Trophoblast cell (in vitro differentiated cells and primary cell): ENCODE measurements at regions not wholly inside any gene's neighbourhood (a gene's known extent, or its start where the extent isn't known, plus 50 kb on each side); places are given as distances from the start of the nearest gene placed in this dataset.
A peak's percentile ranks its signal among the peaks of the same experiment; 100 is the strongest.

Experiments
- DNase-seq, 2 donors: peaks; one replicate each; pipeline ENCODE4 v3.0.0-alpha.2; 2016
- H2AFZ ChIP-seq: 2 replicates; pipeline ENCODE4 v1.6.1; 2013; ENCODE audit warnings: low read length, moderate library complexity, mild to moderate bottlenecking; ENCODE audit not compliant: insufficient read depth, poor library complexity
- H2AK5ac ChIP-seq: 2 replicates; pipeline ENCODE4 v1.6.1; 2013; ENCODE audit warnings: mild to moderate bottlenecking, low read length
- H2BK120ac ChIP-seq: 2 replicates; pipeline ENCODE4 v1.6.1; 2013; ENCODE audit warnings: low read length, mild to moderate bottlenecking, moderate library complexity; ENCODE audit not compliant: insufficient read depth, poor library complexity
- H2BK12ac ChIP-seq: 2 replicates; pipeline ENCODE4 v1.6.1; 2013; ENCODE audit warnings: mild to moderate bottlenecking, low read length, moderate library complexity
- H2BK5ac ChIP-seq: 2 replicates; pipeline ENCODE4 v1.6.1; 2013; ENCODE audit warnings: low read length, low read depth, moderate library complexity, mild to moderate bottlenecking; ENCODE audit not compliant: poor library complexity
- H3K14ac ChIP-seq: 2 replicates; pipeline ENCODE4 v1.6.1; 2013; ENCODE audit warnings: mild to moderate bottlenecking, low read length
- H3K18ac ChIP-seq: 2 replicates; pipeline ENCODE4 v1.6.1; 2013; ENCODE audit warnings: mild to moderate bottlenecking, low read length
- H3K23ac ChIP-seq: 2 replicates; pipeline ENCODE4 v1.6.1; 2013; ENCODE audit warnings: low read length
- H3K27ac ChIP-seq: 2 replicates; pipeline ENCODE4 v1.5.1; 2013; ENCODE audit warnings: low read depth, mild to moderate bottlenecking, inconsistent platforms, low read length, moderate library complexity
- H3K27me3 ChIP-seq: 2 replicates; pipeline ENCODE4 v1.6.1; 2013; ENCODE audit warnings: inconsistent platforms, mild to moderate bottlenecking, low read length, moderate library complexity; ENCODE audit not compliant: insufficient read depth
- H3K36me3 ChIP-seq, 2 experiments: 1 replicate in 1 of 2; 2 replicates in 1 of 2; pipeline ENCODE4 v1.6.1; 2013; ENCODE audit warnings: low read length in 2 of 2, mild to moderate bottlenecking in 2 of 2, moderate library complexity in 1 of 2; ENCODE audit not compliant: insufficient read depth in 2 of 2, control insufficient read depth in 1 of 2
- H3K4ac ChIP-seq: 2 replicates; pipeline ENCODE4 v1.6.1; 2013; ENCODE audit warnings: low read depth, mild to moderate bottlenecking, low read length, moderate library complexity
- H3K4me1 ChIP-seq, 2 experiments: 1 replicate in 1 of 2; 2 replicates in 1 of 2; pipeline ENCODE4 v1.6.1; 2013; ENCODE audit warnings: low read length in 2 of 2, mild to moderate bottlenecking in 2 of 2, moderate library complexity in 1 of 2; ENCODE audit not compliant: insufficient read depth in 2 of 2, control insufficient read depth in 1 of 2
- H3K4me2 ChIP-seq: 2 replicates; pipeline ENCODE4 v1.6.1; 2013; ENCODE audit warnings: inconsistent platforms, mild to moderate bottlenecking, low read length, moderate library complexity
- H3K4me3 ChIP-seq: 2 replicates; pipeline ENCODE4 v1.5.1; 2013; ENCODE audit warnings: mild to moderate bottlenecking, low read depth, low read length, inconsistent platforms
- H3K79me1 ChIP-seq: one replicate; pipeline ENCODE4 v1.6.1; 2013; ENCODE audit warnings: low read length
- H3K79me2 ChIP-seq: 2 replicates; pipeline ENCODE4 v1.6.1; 2013; ENCODE audit warnings: low read length, mild to moderate bottlenecking; ENCODE audit not compliant: control insufficient read depth, insufficient read depth, poor library complexity
- H3K9ac ChIP-seq: 2 replicates; pipeline ENCODE4 v1.6.1; 2013; ENCODE audit warnings: mild to moderate bottlenecking, low read length
- H3K9me3 ChIP-seq: 2 replicates; pipeline ENCODE4 v1.6.1; 2013; ENCODE audit warnings: low read depth, mild to moderate bottlenecking, control low read depth, inconsistent platforms, low read length; ENCODE audit not compliant: insufficient read depth
- H4K12ac ChIP-seq: 2 replicates; pipeline ENCODE4 v1.6.1; 2013; ENCODE audit warnings: low read depth, mild to moderate bottlenecking, low read length, moderate library complexity
- H4K8ac ChIP-seq: 2 replicates; pipeline ENCODE4 v1.6.1; 2013; ENCODE audit warnings: low read depth, mild to moderate bottlenecking, low read length, moderate library complexity
- H4K91ac ChIP-seq: one replicate; pipeline ENCODE4 v1.6.1; 2013; ENCODE audit warnings: low read depth, mild to moderate bottlenecking, low read length, moderate library complexity
- WGBS: extraction: QIAGEN DNeasy Blood & Tissue Kit; methylation state at CpG from one replicate; pipeline ENCODE4 v1.1.7; 2013; ENCODE audit warnings: missing lambda C conversion rate; ENCODE audit not compliant: insufficient read length, insufficient coverage; ENCODE audit errors: extremely low coverage; 5-methylcytosine and 5-hydroxymethylcytosine counted together

- Histone ChIP-seq H4K12ac (no peak overlapping the region), H3K79me1 (no peaks in the 10 kb centered on the region), H3K27ac (no peak overlapping the region), H2BK12ac (no peak overlapping the region), H3K9me3 (no peaks in the 10 kb centered on the region), H2AFZ (no peak overlapping the region), H3K4me2 (no peak overlapping the region), H2AK5ac (no peak overlapping the region), H2BK120ac (no peak overlapping the region), H3K9ac (no peak overlapping the region), H3K14ac (no peak overlapping the region), H3K18ac (no peak overlapping the region), H2BK5ac (no peak overlapping the region), H3K4me1 (no peaks in the 10 kb centered on the region), H3K36me3 (no peaks in the 10 kb centered on the region), H3K4ac (no peak overlapping the region), H3K27me3 (no peaks in the 10 kb centered on the region), H3K23ac (no peak overlapping the region), H3K79me2 (no peaks in the 10 kb centered on the region), H3K4me3 (no peak overlapping the region), H4K8ac (no peak overlapping the region), H4K91ac (no peak overlapping the region)
- no peak for DNase-seq
- no CpG with 5 or more reads among the region's 3 CpGs for WGBS
Observed at GRCh38 chr4:186900984-186901383, 177.3 kb upstream of the FAT1 start.

GRCh38 chr4:186901850-186902249 is 178.2 kb upstream of the FAT1 start:
- no peak overlapping the region for H3K23ac ChIP-seq
- H3K79me1 ChIP-seq: no peaks in the 10 kb centered on the region
- no peak for DNase-seq
- no peaks in the 10 kb centered on the region for H3K4me1 ChIP-seq
- H3K27ac ChIP-seq: no peak overlapping the region
- H3K9me3 ChIP-seq: no peaks in the 10 kb centered on the region
- no peaks in the 10 kb centered on the region for H3K36me3 ChIP-seq
- no peak overlapping the region for H2BK12ac ChIP-seq
- no peak overlapping the region for H2AK5ac ChIP-seq
- H2AFZ ChIP-seq: no peak overlapping the region
- H3K14ac ChIP-seq: no peak overlapping the region
- no peak overlapping the region for H3K4me3 ChIP-seq
- no peak overlapping the region for H2BK120ac ChIP-seq
- H3K4ac ChIP-seq: no peak overlapping the region
- H3K27me3 ChIP-seq: no peaks in the 10 kb centered on the region
- no peak overlapping the region for H4K12ac ChIP-seq
- H3K4me2 ChIP-seq: no peak overlapping the region
- H3K79me2 ChIP-seq: no peaks in the 10 kb centered on the region
- H2BK5ac ChIP-seq: no peak overlapping the region
- no CpG with 5 or more reads among the region's 3 CpGs for WGBS
- no peak overlapping the region for H4K91ac ChIP-seq
- H3K18ac ChIP-seq: no peak overlapping the region
- H3K9ac ChIP-seq: no peak overlapping the region
- no peak overlapping the region for H4K8ac ChIP-seq

- Histone ChIP-seq H3K4me2 (no peak overlapping the region), H4K91ac (no peak overlapping the region), H4K8ac (no peak overlapping the region), H3K27ac (no peak overlapping the region), H3K23ac (no peak overlapping the region), H3K14ac (no peak overlapping the region), H3K9ac (no peak overlapping the region), H2BK12ac (no peak overlapping the region), H3K4me3 (no peak overlapping the region), H2BK120ac (no peak overlapping the region), H2AFZ (no peak overlapping the region), H3K79me2 (no peaks in the 10 kb centered on the region), H3K18ac (no peak overlapping the region), H3K4ac (no peak overlapping the region), H3K4me1 (no peaks in the 10 kb centered on the region), H3K36me3 (no peaks in the 10 kb centered on the region), H4K12ac (no peak overlapping the region), H3K27me3 (no peaks in the 10 kb centered on the region), H2AK5ac (no peak overlapping the region), H3K9me3 (no peaks in the 10 kb centered on the region), H2BK5ac (no peak overlapping the region), H3K79me1 (no peaks in the 10 kb centered on the region)
- WGBS: no CpG with 5 or more reads among the region's 4 CpGs
- no peak for DNase-seq
Observed at GRCh38 chr4:186902361-186902760, 178.7 kb upstream of the FAT1 start.

GRCh38 chr4:186904101-186904500 is 180.4 kb upstream of the FAT1 start:
- H3K4me2 ChIP-seq: no peak overlapping the region
- no peak overlapping the region for H2BK5ac ChIP-seq
- no peak overlapping the region for H3K18ac ChIP-seq
- H2BK12ac ChIP-seq: no peak overlapping the region
- H3K23ac ChIP-seq: no peak overlapping the region
- no CpG with 5 or more reads among the region's 2 CpGs for WGBS
- no peaks in the 10 kb centered on the region for H3K79me1 ChIP-seq
- H3K27ac ChIP-seq: no peak overlapping the region
- no peaks in the 10 kb centered on the region for H3K36me3 ChIP-seq
- no peaks in the 10 kb centered on the region for H3K9me3 ChIP-seq
- H2AK5ac ChIP-seq: no peak overlapping the region
- H3K79me2 ChIP-seq: no peaks in the 10 kb centered on the region
- no peak overlapping the region for H3K4me3 ChIP-seq
- no peaks in the 10 kb centered on the region for H3K27me3 ChIP-seq
- DNase-seq: peak in 1 of 2 donors; percentile 62
- H2AFZ ChIP-seq: no peak overlapping the region
- no peaks in the 10 kb centered on the region for H3K4me1 ChIP-seq
- H4K91ac ChIP-seq: no peak overlapping the region
- H3K14ac ChIP-seq: no peak overlapping the region
- H3K4ac ChIP-seq: no peak overlapping the region
- no peak overlapping the region for H2BK120ac ChIP-seq
- no peak overlapping the region for H4K8ac ChIP-seq
- H4K12ac ChIP-seq: no peak overlapping the region
- H3K9ac ChIP-seq: no peak overlapping the region
